ENCODE measurements at regions not wholly inside any gene's neighbourhood (a gene's known extent, or its start where the extent isn't known, plus 50 kb on each side); places are given as distances from the start of the nearest gene placed in this dataset.
"Not testable (repeated sequence)": the region's sequence is repeated elsewhere in the genome, so short reads cannot be mapped to it uniquely, and the experiment has no call there.

DNA sequence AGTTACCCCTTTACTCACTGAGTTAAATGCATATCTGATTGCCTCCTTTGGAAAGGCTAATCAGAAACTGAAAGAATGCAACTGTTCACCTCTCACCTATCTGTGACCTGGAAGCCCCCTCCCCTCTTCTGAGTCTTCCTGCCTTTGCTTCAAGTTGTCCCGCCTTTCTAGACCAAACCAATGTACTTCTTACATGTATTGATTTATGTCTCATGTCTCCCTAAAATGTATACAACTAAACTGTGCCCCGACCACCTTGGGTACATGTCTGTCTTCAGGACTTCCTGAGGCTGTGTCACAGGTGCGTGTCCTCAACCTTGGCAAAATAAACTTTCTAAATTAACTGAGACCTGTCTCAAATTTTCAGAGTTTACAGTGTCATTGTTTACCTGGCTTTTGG is 1167.2 kb downstream of the TAF11L14 start:
- CTCF ChIA-PET; H3K27me3 Mint-ChIP-seq; H3K4me3 Mint-ChIP-seq; POLR2A ChIA-PET; H3K9me3 Mint-ChIP-seq; H3K4me1 Mint-ChIP-seq; DNase-seq; H3K27ac Mint-ChIP-seq; H3K36me3 Mint-ChIP-seq (ENCODE audit: low read depth): not testable (repeated sequence)

DNA sequence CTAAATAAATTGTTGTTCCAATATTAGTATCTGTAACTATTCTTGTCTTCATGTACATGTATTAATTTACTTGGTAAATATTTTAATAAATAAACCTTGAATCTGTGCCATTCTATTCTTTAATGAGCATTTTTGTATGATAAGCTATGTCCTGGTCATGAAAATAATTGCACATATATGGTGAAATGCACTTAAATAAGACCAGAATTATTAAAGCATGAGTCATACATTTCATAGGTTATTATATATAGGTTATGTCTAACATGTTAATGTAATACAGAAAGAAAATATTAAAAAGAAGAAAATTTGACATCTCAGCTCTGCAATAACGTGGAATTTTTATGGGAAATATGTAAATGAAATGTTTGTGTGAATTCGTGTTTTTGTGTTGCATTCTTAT is 1168.1 kb downstream of the TAF11L14 start:
- ChIA-PET POLR2A (no interaction called here), CTCF (no interaction called here)
- H3K36me3 Mint-ChIP-seq (ENCODE audit: low read depth): no peaks in the 10 kb centered on the region

DNA sequence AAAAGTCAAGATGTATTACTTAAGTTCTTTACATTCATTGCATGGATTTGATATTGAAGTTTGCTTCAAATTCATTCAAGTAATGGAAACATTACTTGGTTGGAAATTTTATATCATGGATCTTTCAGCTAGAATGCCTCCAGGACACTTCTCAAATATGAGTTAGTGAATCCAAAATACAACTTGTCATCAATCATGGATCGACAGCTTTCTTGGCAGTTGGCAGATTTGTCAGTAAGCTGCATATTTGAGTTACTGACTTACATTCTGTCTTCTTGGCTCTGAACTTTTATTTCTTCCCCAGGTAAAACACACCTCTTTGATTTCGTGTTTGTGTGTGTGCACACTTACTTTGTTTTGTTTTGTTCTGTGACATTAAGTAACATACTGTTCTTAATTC is 1171.1 kb downstream of the TAF11L14 start:
- DNase-seq: no peak
- H3K36me3 Mint-ChIP-seq (ENCODE audit: low read depth): no peaks in the 10 kb centered on the region
- H3K27me3 Mint-ChIP-seq: no peaks in the 10 kb centered on the region
- H3K9me3 Mint-ChIP-seq: no peaks in the 10 kb centered on the region
- no peak overlapping the region for H3K4me3 Mint-ChIP-seq
- H3K4me1 Mint-ChIP-seq: no peaks in the 10 kb centered on the region
- ChIA-PET CTCF (no interaction called here), POLR2A (no interaction called here)
- H3K27ac Mint-ChIP-seq: no peak overlapping the region

More for the DNA sequence above, 1168.1 kb downstream of the TAF11L14 start:
- no peaks in the 10 kb centered on the region for H3K4me1 Mint-ChIP-seq
- H3K27ac Mint-ChIP-seq: no peak overlapping the region
- no peak overlapping the region for H3K4me3 Mint-ChIP-seq
- no peaks in the 10 kb centered on the region for H3K9me3 Mint-ChIP-seq
- no peaks in the 10 kb centered on the region for H3K27me3 Mint-ChIP-seq
- no peak for DNase-seq

DNA sequence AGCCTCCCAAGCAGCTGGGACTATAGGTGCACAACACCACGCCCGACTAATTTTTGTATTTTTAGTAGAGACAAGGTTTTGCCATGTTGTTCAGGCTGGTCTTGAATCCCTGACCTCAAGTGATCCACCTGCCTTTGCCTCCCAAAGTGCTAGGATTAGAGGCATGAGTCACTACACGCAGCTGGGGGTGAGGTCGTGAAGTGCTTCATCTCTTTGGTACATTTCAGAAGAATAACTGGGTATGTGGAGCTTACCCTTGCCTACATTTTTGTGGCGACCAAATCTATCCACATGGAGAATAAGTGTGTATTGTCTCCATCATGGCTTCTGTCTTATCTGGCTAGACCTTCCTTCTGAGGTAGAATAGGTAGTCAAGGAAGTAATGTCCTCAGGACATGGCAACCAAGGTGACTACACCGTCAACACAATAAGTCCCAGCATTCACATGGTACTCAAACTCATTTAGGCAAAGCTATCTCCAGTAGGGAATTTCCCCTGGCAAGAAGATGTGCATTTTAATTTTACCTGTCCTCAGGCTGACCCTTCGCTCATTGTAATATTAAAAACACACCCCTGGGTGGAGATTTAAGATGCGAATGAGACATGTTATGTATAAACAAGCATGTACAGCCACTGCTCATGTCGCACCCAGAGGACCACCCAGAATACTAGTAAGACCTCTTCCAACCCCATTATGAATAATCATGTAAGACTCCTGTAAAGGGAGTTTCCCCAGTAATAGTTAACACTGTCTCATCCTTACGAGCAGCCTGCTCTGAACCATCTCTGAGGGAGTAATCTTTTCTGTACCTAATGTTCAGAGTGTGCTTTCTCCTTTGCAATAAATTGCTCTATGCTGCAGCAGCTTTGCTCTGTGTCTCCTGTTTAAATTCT is 1173.2 kb downstream of the TAF11L14 start:
- no peak for DNase-seq
- ChIA-PET POLR2A (no interaction called here), CTCF (no interaction called here)
- Mint-ChIP-seq H3K27me3 (no peaks in the 10 kb centered on the region), H3K36me3 (ENCODE audit: low read depth) (no peaks in the 10 kb centered on the region), H3K4me1 (no peaks in the 10 kb centered on the region), H3K4me3 (no peak overlapping the region), H3K9me3 (no peaks in the 10 kb centered on the region), H3K27ac (no peak overlapping the region)

DNA sequence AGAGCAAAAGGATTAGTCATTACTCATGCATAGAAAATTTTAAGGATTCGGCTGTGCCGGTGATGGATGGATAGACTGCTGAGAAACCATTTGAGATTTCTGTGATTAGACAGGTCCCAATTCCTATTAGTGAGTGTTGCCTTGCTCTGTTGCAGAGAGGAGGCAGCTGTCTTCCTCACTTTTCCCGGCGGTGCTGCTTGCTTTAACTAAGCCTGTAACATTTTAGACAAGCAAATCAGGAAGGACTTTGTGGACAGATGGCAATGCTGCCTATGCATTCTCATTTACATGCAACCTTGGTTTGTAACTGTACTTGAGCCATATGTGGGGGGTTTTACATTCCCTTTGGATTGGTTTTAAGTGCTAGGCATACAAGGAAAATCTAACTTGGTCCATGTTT is 1176.3 kb downstream of the CDH18 start:
- CTCF ChIA-PET: interaction anchor here (0.8 kb wide), 1 partner anchor 49 kb away, joined by 4 read pairs; no protein-coding TSS in a partner anchor

DNA sequence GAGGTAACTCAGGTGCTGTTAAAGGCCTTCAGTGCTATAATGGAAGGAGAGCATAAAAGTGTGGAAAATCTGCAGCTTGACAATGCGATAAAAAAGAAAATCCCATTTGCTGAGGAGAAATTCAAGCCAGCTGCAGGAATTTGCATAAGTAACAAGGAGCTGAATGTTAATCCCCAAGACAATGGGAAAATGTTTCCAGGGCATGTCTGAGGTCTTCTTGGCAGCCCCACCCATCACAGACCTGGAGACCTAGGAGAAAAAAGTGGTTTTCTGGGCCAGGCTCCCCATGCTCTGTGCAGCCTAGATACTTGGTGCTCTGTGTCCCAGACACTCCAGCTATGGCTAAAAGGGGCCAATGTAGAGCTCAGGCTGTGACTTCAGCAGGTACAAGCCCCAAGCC is 1159.6 kb downstream of the CDH18 start:
- DNase-seq: no peak
- no peaks in the 10 kb centered on the region for H3K36me3 Mint-ChIP-seq (ENCODE audit: low read depth)
- H3K27ac Mint-ChIP-seq: no peak overlapping the region
- H3K27me3 Mint-ChIP-seq: no peaks in the 10 kb centered on the region
- no peak overlapping the region for H3K4me3 Mint-ChIP-seq
- ChIA-PET POLR2A (no interaction called here), CTCF (no interaction called here)
- H3K4me1 Mint-ChIP-seq: no peaks in the 10 kb centered on the region
- H3K9me3 Mint-ChIP-seq: no peaks in the 10 kb centered on the region

More for the DNA sequence above, 1176.3 kb downstream of the CDH18 start:
- H3K36me3 Mint-ChIP-seq (ENCODE audit: low read depth): no peaks in the 10 kb centered on the region
- no peak overlapping the region for H3K27ac Mint-ChIP-seq
- no peaks in the 10 kb centered on the region for H3K27me3 Mint-ChIP-seq
- H3K4me3 Mint-ChIP-seq: no peak overlapping the region
- POLR2A ChIA-PET: no interaction called here
- no peaks in the 10 kb centered on the region for H3K9me3 Mint-ChIP-seq
- no peaks in the 10 kb centered on the region for H3K4me1 Mint-ChIP-seq
- DNase-seq: no peak

DNA sequence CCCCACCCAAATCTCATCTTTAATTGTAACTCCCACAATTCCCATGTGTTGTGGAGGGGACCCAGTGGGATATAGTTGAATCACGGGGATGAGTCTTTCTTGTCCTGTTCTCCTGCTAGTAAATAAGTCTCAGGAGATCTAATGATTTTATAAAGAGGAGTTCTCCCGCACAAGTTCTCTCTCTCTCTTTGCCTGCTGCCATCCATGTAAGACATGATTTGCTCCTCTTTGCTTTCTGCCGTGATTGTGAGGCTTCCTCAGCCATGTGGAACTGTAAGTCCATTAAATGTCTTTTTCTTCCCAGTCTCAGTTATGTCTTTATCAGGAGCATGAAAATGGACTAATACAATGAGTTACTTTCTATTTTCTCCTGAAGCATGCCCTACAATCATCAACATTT is 1158.5 kb downstream of the CDH18 start:
- ChIA-PET CTCF (no interaction called here), POLR2A (no interaction called here)
- Mint-ChIP-seq H3K4me3 (no peak overlapping the region), H3K27ac (no peak overlapping the region), H3K4me1 (no peaks in the 10 kb centered on the region), H3K9me3 (no peaks in the 10 kb centered on the region), H3K36me3 (ENCODE audit: low read depth) (no peaks in the 10 kb centered on the region), H3K27me3 (no peaks in the 10 kb centered on the region)
- DNase-seq: no peak

DNA sequence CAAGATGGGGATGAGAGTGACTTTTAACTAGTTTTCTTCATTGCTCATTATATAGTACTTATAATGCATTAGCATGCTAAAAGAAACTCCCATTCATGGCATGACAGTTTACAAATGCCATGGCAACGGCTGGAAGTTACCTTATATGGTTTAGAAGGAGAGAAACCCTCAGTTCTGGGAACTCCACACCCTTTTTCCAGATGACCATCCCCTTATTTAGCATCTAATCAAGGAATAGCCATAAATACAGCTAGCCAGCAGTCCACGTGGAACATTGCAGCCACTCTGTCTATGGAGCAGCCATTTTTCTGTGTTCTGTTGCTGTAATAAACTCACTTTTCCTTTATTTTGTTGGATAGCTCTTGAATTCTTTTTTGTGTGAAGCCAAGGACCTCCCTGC is 1137.8 kb downstream of the CDH18 start:
- Mint-ChIP-seq H3K4me3 (no peak overlapping the region), H3K27ac (no peak overlapping the region), H3K9me3 (no peaks in the 10 kb centered on the region), H3K27me3 (no peaks in the 10 kb centered on the region), H3K36me3 (ENCODE audit: low read depth) (no peaks in the 10 kb centered on the region), H3K4me1 (no peaks in the 10 kb centered on the region)
- no peak for DNase-seq
- ChIA-PET CTCF (no interaction called here), POLR2A (no interaction called here)

DNA sequence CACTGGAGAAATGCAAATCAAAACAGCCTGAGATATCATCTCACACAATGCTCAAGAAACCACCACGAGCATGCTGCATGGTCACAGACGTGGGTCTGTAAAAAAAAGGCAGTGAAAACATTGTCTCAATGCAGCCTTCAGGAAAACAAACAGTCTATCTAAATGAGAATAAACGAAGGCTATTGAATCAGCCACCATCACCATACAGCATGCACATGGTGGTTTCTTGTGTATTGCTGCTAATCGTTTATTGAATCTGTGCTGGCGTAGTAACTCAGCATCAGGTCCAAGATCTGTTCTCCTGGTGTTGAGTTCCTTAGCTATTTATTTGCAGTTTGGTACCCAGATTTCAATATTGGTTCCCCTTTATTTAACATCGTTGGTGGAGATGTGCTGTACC is 1115.0 kb downstream of the CDH18 start:
- POLR2A ChIA-PET: no interaction called here
- no peak overlapping the region for H3K27ac Mint-ChIP-seq
- no peak overlapping the region for H3K4me3 Mint-ChIP-seq
- H3K4me1 Mint-ChIP-seq: no peaks in the 10 kb centered on the region
- no peaks in the 10 kb centered on the region for H3K27me3 Mint-ChIP-seq
- CTCF ChIA-PET: no interaction called here
- DNase-seq: no peak
- H3K36me3 Mint-ChIP-seq (ENCODE audit: low read depth): no peaks in the 10 kb centered on the region
- H3K9me3 Mint-ChIP-seq: peaks cover 2% of the 10 kb centered on the region

DNA sequence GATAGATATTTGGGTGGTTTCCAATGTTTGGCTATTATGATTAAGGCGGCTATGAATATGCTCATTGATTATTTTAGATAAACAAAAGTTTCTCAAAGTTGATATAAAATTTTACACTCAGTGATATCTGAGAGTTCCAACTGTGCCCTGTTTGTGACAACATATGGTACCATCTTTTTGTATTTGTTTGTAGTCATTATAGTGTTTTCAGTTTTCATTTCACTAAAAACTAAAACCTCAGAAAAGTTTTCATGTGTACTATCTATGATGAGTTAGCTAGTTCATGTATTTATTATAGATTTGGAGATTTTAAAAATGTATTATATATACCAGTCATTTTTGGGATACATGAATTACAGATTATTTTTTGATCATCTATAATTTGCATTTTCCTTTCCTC is 1111.4 kb downstream of the CDH18 start:
- Mint-ChIP-seq H3K27ac (no peak overlapping the region), H3K4me1 (no peaks in the 10 kb centered on the region), H3K9me3 (peaks cover 2% of the 10 kb centered on the region), H3K27me3 (no peaks in the 10 kb centered on the region), H3K4me3 (no peak overlapping the region), H3K36me3 (ENCODE audit: low read depth) (no peaks in the 10 kb centered on the region)
- ChIA-PET POLR2A (no interaction called here), CTCF (no interaction called here)
- DNase-seq: no peak

DNA sequence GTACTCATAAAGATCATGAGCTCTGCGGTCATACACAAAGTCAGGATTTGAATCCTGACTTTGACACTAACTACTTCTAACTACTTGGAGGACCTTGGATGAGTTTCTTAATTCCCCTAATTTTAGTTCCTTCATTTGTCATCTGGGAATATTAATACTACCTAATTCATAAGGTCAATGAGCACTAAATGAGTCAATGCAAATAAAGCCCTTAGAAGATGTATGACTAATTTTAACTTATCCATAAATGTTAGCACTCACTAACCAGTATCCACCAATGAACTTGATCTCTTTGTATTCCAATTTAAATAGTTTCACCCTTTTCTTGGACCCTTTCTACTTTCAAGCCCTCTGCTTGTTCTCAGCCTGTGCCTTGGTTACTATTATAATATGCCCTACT is 1106.4 kb downstream of the CDH18 start:
- CTCF ChIA-PET: no interaction called here
- no peak for DNase-seq
- no peak overlapping the region for H3K4me3 Mint-ChIP-seq
- no peaks in the 10 kb centered on the region for H3K27me3 Mint-ChIP-seq
- H3K27ac Mint-ChIP-seq: no peak overlapping the region
- no peaks in the 10 kb centered on the region for H3K9me3 Mint-ChIP-seq
- H3K4me1 Mint-ChIP-seq: no peaks in the 10 kb centered on the region
- POLR2A ChIA-PET: no interaction called here
- H3K36me3 Mint-ChIP-seq (ENCODE audit: low read depth): no peaks in the 10 kb centered on the region

DNA sequence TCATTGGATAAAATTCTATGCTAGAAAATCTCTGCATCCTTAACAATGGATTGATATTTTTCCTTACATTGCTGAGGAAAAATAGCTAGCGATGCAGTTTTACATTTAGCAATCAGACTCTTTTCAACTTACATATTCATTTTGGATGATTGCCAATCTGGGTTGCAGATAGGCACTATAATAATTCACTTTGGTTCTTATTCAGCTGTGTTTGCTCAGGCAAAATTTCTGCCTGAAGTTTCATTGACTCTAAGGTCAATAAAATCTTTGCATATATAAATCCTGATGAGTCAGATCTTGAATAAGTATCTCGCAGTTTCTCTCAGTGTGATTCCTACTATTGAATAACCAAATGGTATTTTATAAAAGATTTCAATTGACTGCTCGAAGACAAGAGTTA is 1105.8 kb downstream of the CDH18 start:
- no peak overlapping the region for H3K4me3 Mint-ChIP-seq
- ChIA-PET CTCF (no interaction called here), POLR2A (no interaction called here)
- no peak for DNase-seq
- no peaks in the 10 kb centered on the region for H3K36me3 Mint-ChIP-seq (ENCODE audit: low read depth)
- H3K27me3 Mint-ChIP-seq: no peaks in the 10 kb centered on the region
- H3K4me1 Mint-ChIP-seq: no peaks in the 10 kb centered on the region
- no peak overlapping the region for H3K27ac Mint-ChIP-seq
- no peaks in the 10 kb centered on the region for H3K9me3 Mint-ChIP-seq

DNA sequence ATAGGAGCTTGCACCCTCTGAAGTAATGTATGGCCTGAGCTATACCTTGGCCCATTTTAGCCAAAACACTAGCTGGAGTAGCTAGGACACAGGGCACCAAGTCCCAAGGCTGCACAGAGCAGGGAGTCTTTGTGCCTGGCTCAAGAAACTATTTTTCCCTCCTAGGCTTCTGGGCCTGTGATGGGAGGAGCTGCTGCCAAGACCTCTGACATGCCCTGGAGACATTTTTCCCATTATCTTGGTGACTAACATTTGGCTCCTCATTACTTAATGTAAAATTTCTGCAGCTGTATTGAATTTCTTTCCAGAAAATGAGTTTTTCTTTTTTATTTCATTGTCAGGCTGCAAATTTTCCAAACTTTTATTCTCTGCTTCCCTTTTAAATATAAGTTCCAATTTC is 1099.2 kb downstream of the CDH18 start:
- no peaks in the 10 kb centered on the region for H3K27me3 Mint-ChIP-seq
- H3K36me3 Mint-ChIP-seq (ENCODE audit: low read depth): no peaks in the 10 kb centered on the region
- H3K4me1 Mint-ChIP-seq: no peaks in the 10 kb centered on the region
- ChIA-PET POLR2A (no interaction called here), CTCF (no interaction called here)
- DNase-seq: no peak
- H3K9me3 Mint-ChIP-seq: peaks cover 5% of the 10 kb centered on the region
- no peak overlapping the region for H3K4me3 Mint-ChIP-seq
- H3K27ac Mint-ChIP-seq: no peak overlapping the region

DNA sequence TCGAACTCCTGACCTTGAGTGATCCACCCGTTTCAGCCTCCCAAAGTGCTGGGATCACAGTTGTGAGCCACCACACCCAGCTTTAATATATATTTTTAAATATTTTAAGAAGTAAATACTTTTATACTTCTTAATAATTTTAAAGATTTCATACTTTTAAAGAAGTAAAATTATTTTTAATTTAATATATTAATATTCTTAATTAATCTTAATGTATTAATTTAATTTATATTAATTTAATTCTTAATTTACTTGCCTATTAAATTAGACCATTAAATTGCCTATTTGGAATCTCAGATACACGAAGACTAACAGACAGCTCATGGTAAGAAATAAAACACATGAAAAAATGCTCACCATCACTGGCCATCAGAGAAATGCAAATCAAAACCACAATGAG is 1087.4 kb downstream of the CDH18 start:
- H3K4me1 Mint-ChIP-seq: no peaks in the 10 kb centered on the region
- ChIA-PET POLR2A (no interaction called here), CTCF (no interaction called here)

More for the DNA sequence above, 1087.4 kb downstream of the CDH18 start:
- H3K4me3 Mint-ChIP-seq: no peak overlapping the region
- H3K36me3 Mint-ChIP-seq (ENCODE audit: low read depth): no peaks in the 10 kb centered on the region
- no peak overlapping the region for H3K27ac Mint-ChIP-seq
- no peaks in the 10 kb centered on the region for H3K9me3 Mint-ChIP-seq
- no peaks in the 10 kb centered on the region for H3K27me3 Mint-ChIP-seq
- DNase-seq: no peak
